ENCODE measurements at regions not wholly inside any gene's neighbourhood (a gene's known extent, or its start where the extent isn't known, plus 50 kb on each side); places are given as distances from the start of the nearest gene placed in this dataset.

DNA sequence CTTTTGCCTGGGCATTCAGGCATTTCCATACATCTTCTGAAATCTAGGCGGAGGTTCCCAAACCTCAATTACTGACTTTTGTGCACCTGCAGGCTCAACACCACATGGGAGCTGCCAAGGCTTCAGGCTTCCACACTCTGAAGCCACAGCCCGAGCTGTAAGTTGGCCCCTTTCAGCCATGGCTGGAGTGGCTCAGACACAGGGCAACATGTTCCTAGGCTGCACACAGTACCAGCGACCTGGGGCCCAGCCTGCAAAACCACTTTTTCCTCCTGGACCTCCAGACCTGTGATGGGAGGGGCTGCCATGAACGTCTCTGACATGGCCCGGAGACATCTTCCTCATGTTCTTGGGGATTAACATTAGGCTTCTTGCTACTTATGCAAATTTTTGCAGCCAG lies 1558.2 kb upstream of the PCDH20 start:
- TF ChIP-seq SUZ12 (IDR thresholded peaks at IDR 0.05; ENCODE audit: extremely low read depth, insufficient read depth, insufficient read length) (no peak), YY1 (IDR thresholded peaks at IDR 0.05; ENCODE audit: insufficient read depth, insufficient read length) (no peak)
